GM19324 (cell line): ENCODE measurements at regions not wholly inside any gene's neighbourhood (a gene's known extent, or its start where the extent isn't known, plus 50 kb on each side); places are given as distances from the start of the nearest gene placed in this dataset.
"Not testable (repeated sequence)": the region's sequence is repeated elsewhere in the genome, so short reads cannot be mapped to it uniquely, and the experiment has no call there.

ENCODE experiments used
- ATAC-seq: cut with Tn5 transposase; IDR thresholded peaks from one replicate; pipeline ENCODE4 v1.9.1; 2021; ENCODE audit warnings: mild to moderate bottlenecking, moderate library complexity; ENCODE audit not compliant: unreplicated experiment, low FRiP score

GRCh38 chr6:120553353-120553752 lies 780.9 kb downstream of the TBC1D32 start:
- no peak for ATAC-seq

GRCh38 chr6:120545353-120545752 lies 788.9 kb downstream of the TBC1D32 start:
- ATAC-seq: no peak

- ATAC-seq: no peak
These were observed 799.3 kb downstream of the TBC1D32 start for GRCh38 chr6:120534954-120535353.

- ATAC-seq: no peak
These were observed 807.7 kb downstream of the TBC1D32 start for GRCh38 chr6:120526576-120526975.

- ATAC-seq: no peak
These were observed 819.7 kb downstream of the TBC1D32 start for GRCh38 chr6:120514544-120514943.

GRCh38 chr6:120511712-120512111 lies 822.6 kb downstream of the TBC1D32 start:
- no peak for ATAC-seq

GRCh38 chr6:120498711-120499110 lies 835.6 kb downstream of the TBC1D32 start:
- ATAC-seq: no peak

- no peak for ATAC-seq
These were observed 837.6 kb downstream of the TBC1D32 start for GRCh38 chr6:120496661-120497060.

- ATAC-seq: no peak
These were observed 840.8 kb downstream of the TBC1D32 start for GRCh38 chr6:120493505-120493904.

- ATAC-seq: no peak
These were observed 844.3 kb downstream of the TBC1D32 start for GRCh38 chr6:120489941-120490340.

GRCh38 chr6:120484146-120484545 lies 850.1 kb downstream of the TBC1D32 start:
- no peak for ATAC-seq

GRCh38 chr6:120478650-120479049 lies 855.6 kb downstream of the TBC1D32 start:
- no peak for ATAC-seq

- no peak for ATAC-seq
These were observed 860.5 kb downstream of the TBC1D32 start for GRCh38 chr6:120473804-120474203.

- no peak for ATAC-seq
These were observed 865.8 kb downstream of the TBC1D32 start for GRCh38 chr6:120468486-120468885.

- ATAC-seq: no peak
These were observed 882.8 kb downstream of the TBC1D32 start for GRCh38 chr6:120451508-120451907.

- no peak for ATAC-seq
These were observed 886.7 kb downstream of the TBC1D32 start for GRCh38 chr6:120447605-120448004.

- not testable (repeated sequence) for ATAC-seq
These were observed 901.4 kb downstream of the TBC1D32 start for GRCh38 chr6:120432840-120433239.

GRCh38 chr6:120431841-120432240 lies 902.4 kb downstream of the TBC1D32 start:
- ATAC-seq: no peak

- no peak for ATAC-seq
These were observed 922.9 kb downstream of the TBC1D32 start for GRCh38 chr6:120411394-120411793.

GRCh38 chr6:120410586-120410985 lies 923.7 kb downstream of the TBC1D32 start:
- no peak for ATAC-seq

GRCh38 chr6:120407696-120408095 lies 926.6 kb downstream of the TBC1D32 start:
- no peak for ATAC-seq

- no peak for ATAC-seq
These were observed 928.3 kb downstream of the TBC1D32 start for GRCh38 chr6:120405947-120406346.

- no peak for ATAC-seq
These were observed 938.5 kb downstream of the TBC1D32 start for GRCh38 chr6:120395784-120396183.
